Spinal cord (tissue), 9 donors: ENCODE measurements at regions not wholly inside any gene's neighbourhood (a gene's known extent, or its start where the extent isn't known, plus 50 kb on each side); places are given as distances from the start of the nearest gene placed in this dataset.

Source experiments
- DNase-seq, 6 donors: peaks; one replicate each; pipeline versions ENCODE4 v3.0.0 to v3.0.0-alpha.2; 2013 to 2015; ENCODE audit warnings: low spot score in 6 of 6, low read depth in 4 of 6
- H3K27ac ChIP-seq: one replicate; pipeline ENCODE4 v1.5.1; 2013; ENCODE audit warnings: low read depth, low read length, control low read depth
- H3K27me3 ChIP-seq: one replicate; pipeline ENCODE4 v1.6.1; 2013; ENCODE audit warnings: low read length; ENCODE audit not compliant: control insufficient read depth, insufficient read depth
- H3K36me3 ChIP-seq: one replicate; pipeline ENCODE4 v1.6.1; 2013; ENCODE audit warnings: low read length; ENCODE audit not compliant: control insufficient read depth, insufficient read depth
- H3K4me1 ChIP-seq: one replicate; pipeline ENCODE4 v1.6.1; 2013; ENCODE audit warnings: low read length; ENCODE audit not compliant: control insufficient read depth, insufficient read depth
- H3K4me3 ChIP-seq: one replicate; pipeline ENCODE4 v1.5.1; 2013; ENCODE audit warnings: low read depth, low read length, control low read depth
- H3K9me3 ChIP-seq: one replicate; pipeline ENCODE4 v1.6.1; 2013; ENCODE audit warnings: low read length; ENCODE audit not compliant: control insufficient read depth, insufficient read depth
- WGBS: methylation state at CpG from one replicate; pipeline ENCODE4 v1.1.5; 2013; ENCODE audit warnings: missing lambda C conversion rate; ENCODE audit not compliant: insufficient coverage; 5-methylcytosine and 5-hydroxymethylcytosine counted together
- donor health status: healthy.

GRCh38 chr3:56868706-56869105 lies 67.0 kb upstream of the ARHGEF3 start:
- Histone ChIP-seq H3K36me3 (no peaks in the 10 kb centered on the region), H3K9me3 (no peaks in the 10 kb centered on the region), H3K4me1 (no peaks in the 10 kb centered on the region), H3K4me3 (no peak overlapping the region), H3K27ac (no peak overlapping the region), H3K27me3 (no peaks in the 10 kb centered on the region)
- WGBS = 75% methylated on average over 1 of the region's 5 CpGs
- no peak for DNase-seq

GRCh38 chr3:56867671-56868070 lies 65.9 kb upstream of the ARHGEF3 start:
- peaks cover 6% of the 10 kb centered on the region for H3K4me1 ChIP-seq
- H3K36me3 ChIP-seq = no peaks in the 10 kb centered on the region
- H3K9me3 ChIP-seq = no peaks in the 10 kb centered on the region
- no peak overlapping the region for H3K27ac ChIP-seq
- H3K4me3 ChIP-seq = no peak overlapping the region
- DNase-seq = no peak
- H3K27me3 ChIP-seq = no peaks in the 10 kb centered on the region
- WGBS = 94% methylated on average over 3 of the region's 4 CpGs

GRCh38 chr3:56864918-56865524 lies 63.3 kb upstream of the ARHGEF3 start:
- peak in 1 of 6 donors; percentile 55 for DNase-seq
- WGBS = no CpG with 5 or more reads among the region's 6 CpGs

GRCh38 chr3:56864090-56864489 lies 62.3 kb upstream of the ARHGEF3 start:
- no peak for DNase-seq
- H3K27ac ChIP-seq = no peak overlapping the region
- no peaks in the 10 kb centered on the region for H3K9me3 ChIP-seq
- H3K27me3 ChIP-seq = no peaks in the 10 kb centered on the region
- H3K4me1 ChIP-seq = peaks cover 16% of the 10 kb centered on the region
- no peak overlapping the region for H3K4me3 ChIP-seq
- H3K36me3 ChIP-seq = no peaks in the 10 kb centered on the region

More at GRCh38 chr3:56864918-56865524, 63.3 kb upstream of the ARHGEF3 start:
- Histone ChIP-seq H3K27ac (no peak overlapping the region), H3K36me3 (no peaks in the 10 kb centered on the region), H3K27me3 (no peaks in the 10 kb centered on the region), H3K9me3 (no peaks in the 10 kb centered on the region), H3K4me1 (peaks cover 16% of the 10 kb centered on the region), H3K4me3 (no peak overlapping the region)

- DNase-seq = peak in 1 of 6 donors; percentile 55
- no peak overlapping the region for H3K27ac ChIP-seq
- 33% methylated on average over 3 of the region's 6 CpGs for WGBS
- no peaks in the 10 kb centered on the region for H3K27me3 ChIP-seq
- no peak overlapping the region for H3K4me3 ChIP-seq
- no peaks in the 10 kb centered on the region for H3K36me3 ChIP-seq
- peaks cover 16% of the 10 kb centered on the region for H3K4me1 ChIP-seq
- no peaks in the 10 kb centered on the region for H3K9me3 ChIP-seq
These were observed 60.8 kb upstream of the ARHGEF3 start for GRCh38 chr3:56862352-56863062.

GRCh38 chr3:56861511-56861910 lies 59.8 kb upstream of the ARHGEF3 start:
- DNase-seq = no peak
- Histone ChIP-seq H3K4me3 (no peak overlapping the region), H3K36me3 (no peaks in the 10 kb centered on the region), H3K27me3 (no peaks in the 10 kb centered on the region), H3K27ac (no peak overlapping the region), H3K4me1 (peaks cover 16% of the 10 kb centered on the region), H3K9me3 (no peaks in the 10 kb centered on the region)
- WGBS = 70% methylated on average over 3 of the region's 3 CpGs

GRCh38 chr3:56860939-56861338 lies 59.2 kb upstream of the ARHGEF3 start:
- no peaks in the 10 kb centered on the region for H3K9me3 ChIP-seq
- no peak overlapping the region for H3K27ac ChIP-seq
- 60% methylated on average over 3 of the region's 3 CpGs for WGBS

GRCh38 chr3:56860351-56860750 lies 58.6 kb upstream of the ARHGEF3 start:
- no peak overlapping the region for H3K27ac ChIP-seq
- no peak for DNase-seq
- H3K4me1 ChIP-seq = peaks cover 16% of the 10 kb centered on the region
- H3K36me3 ChIP-seq = no peaks in the 10 kb centered on the region
- H3K9me3 ChIP-seq = no peaks in the 10 kb centered on the region
- no peaks in the 10 kb centered on the region for H3K27me3 ChIP-seq
- no peak overlapping the region for H3K4me3 ChIP-seq

More at GRCh38 chr3:56860939-56861338, 59.2 kb upstream of the ARHGEF3 start:
- H3K27me3 ChIP-seq = no peaks in the 10 kb centered on the region
- H3K4me1 ChIP-seq = peaks cover 16% of the 10 kb centered on the region
- H3K36me3 ChIP-seq = no peaks in the 10 kb centered on the region
- no peak overlapping the region for H3K4me3 ChIP-seq
- DNase-seq = no peak

GRCh38 chr3:56858331-56858730 lies 56.6 kb upstream of the ARHGEF3 start:
- Histone ChIP-seq H3K27ac (no peak overlapping the region), H3K27me3 (no peaks in the 10 kb centered on the region)
- 55% methylated on average over 1 of the region's 1 CpG for WGBS

GRCh38 chr3:56857178-56857577 lies 55.4 kb upstream of the ARHGEF3 start:
- Histone ChIP-seq H3K27ac (no peak overlapping the region), H3K36me3 (no peaks in the 10 kb centered on the region), H3K9me3 (no peaks in the 10 kb centered on the region), H3K4me3 (no peak overlapping the region), H3K4me1 (peaks cover 5% of the 10 kb centered on the region), H3K27me3 (no peaks in the 10 kb centered on the region)
- WGBS = 81% methylated on average over 4 of the region's 4 CpGs
- DNase-seq = no peak

More at GRCh38 chr3:56858331-56858730, 56.6 kb upstream of the ARHGEF3 start:
- Histone ChIP-seq H3K4me1 (peaks cover 16% of the 10 kb centered on the region), H3K9me3 (no peaks in the 10 kb centered on the region), H3K4me3 (no peak overlapping the region), H3K36me3 (no peaks in the 10 kb centered on the region)
- DNase-seq = peak in 1 of 6 donors; percentile 15
